GM18499 (cell line): ENCODE measurements at regions not wholly inside any gene's neighbourhood (a gene's known extent, or its start where the extent isn't known, plus 50 kb on each side); places are given as distances from the start of the nearest gene placed in this dataset.

Source experiments
- ATAC-seq: cut with Tn5 transposase; IDR thresholded peaks from one replicate; pipeline ENCODE4 v1.9.1; 2021; ENCODE audit warnings: moderate number of reproducible peaks; ENCODE audit not compliant: insufficient read depth, unreplicated experiment

DNA sequence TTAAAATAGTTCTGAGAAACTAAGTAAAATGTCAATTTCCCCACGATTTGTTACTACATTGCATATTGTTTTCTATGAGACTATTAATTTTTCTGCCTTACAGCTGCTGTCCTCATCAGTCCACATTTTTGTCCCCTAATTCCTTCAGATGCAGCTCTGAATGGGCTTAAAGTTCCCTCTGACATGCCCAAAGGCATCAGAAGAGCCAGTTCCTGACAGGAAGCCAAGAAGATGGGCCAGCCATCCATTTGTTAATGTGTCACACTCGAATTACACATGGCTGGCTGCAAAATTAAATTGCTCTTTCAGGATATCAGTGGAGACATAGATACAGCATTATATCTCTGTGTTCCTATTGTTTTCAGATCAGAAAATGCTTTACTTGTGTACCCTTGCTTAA is 1223.0 kb downstream of the EPHA7 start:
- ATAC-seq, result no peak

DNA sequence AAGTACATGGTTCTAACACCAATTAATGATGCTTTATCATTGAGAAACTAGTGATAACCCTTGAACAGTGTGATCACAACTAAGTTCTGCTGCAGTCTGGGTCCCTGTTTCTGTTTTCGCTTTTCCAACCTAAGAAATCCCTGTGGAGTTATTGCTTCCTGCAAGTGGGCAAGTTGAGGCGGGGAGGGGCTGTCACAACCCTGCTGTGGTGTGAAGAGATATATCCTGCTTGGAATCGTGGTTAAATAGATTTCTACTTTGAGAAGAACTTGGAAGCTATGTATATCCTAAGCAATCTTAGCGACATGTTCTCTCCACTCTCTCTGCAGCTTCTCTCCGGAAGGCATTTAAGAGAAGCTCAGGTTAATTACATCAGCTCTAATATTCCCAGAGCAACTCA is 1223.6 kb downstream of the EPHA7 start:
- ATAC-seq, result no peak

DNA sequence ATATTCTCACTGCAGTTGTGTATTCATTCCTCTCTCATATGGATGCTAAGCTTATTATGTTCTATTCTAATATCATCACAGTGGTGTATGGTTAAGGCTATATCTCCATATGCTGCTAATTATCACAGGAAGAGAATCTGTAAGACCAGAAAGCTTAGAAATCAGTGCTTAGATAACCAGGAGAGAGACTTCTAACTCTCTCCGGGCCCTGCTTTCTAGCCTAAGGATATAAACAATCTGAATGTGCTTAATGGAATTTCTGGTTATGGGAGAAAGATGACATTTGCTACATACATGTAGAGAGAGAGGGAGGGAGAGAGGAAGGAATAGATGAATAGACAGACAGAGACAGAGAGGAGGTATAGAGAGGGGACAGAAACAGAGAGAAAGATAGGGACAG is 1231.3 kb downstream of the EPHA7 start:
- no peak for ATAC-seq

DNA sequence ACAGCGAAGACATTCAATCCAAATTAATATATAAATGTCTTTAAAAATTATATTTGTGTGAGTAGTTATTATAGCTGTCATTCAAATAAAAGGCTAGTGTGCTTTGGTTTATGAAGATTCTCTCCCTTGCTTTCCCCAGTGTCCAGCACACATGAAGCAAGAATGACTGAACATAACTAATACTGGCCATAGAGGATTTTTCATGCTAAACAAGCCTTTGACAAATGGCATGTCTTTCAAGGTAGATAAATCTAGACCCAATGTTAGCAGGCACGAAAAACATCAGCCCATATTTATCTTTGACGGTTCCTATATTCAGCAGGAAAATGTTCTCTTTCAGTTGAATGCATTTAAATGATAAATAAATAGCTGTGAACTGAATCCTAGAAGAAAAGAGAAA is 1234.4 kb downstream of the EPHA7 start:
- ATAC-seq, result no peak

DNA sequence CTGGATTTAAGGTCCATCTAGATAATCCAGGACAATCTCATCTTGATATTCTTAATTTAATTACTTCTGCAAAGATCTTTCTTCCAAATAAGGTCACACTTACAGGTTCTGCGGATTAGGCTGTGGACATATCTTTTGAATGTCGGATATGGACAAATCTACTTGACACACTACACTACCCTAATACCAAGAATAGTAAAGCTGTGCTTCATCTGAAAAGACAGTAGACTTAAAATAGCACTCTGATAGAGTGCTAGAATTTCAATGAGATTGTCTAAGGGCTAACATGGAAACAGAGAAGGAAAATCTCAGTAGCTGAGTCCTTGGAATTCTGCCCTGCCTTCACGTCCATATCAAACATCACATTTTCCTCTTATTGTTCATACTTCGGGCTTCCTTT is 1238.0 kb downstream of the EPHA7 start:
- no peak for ATAC-seq

DNA sequence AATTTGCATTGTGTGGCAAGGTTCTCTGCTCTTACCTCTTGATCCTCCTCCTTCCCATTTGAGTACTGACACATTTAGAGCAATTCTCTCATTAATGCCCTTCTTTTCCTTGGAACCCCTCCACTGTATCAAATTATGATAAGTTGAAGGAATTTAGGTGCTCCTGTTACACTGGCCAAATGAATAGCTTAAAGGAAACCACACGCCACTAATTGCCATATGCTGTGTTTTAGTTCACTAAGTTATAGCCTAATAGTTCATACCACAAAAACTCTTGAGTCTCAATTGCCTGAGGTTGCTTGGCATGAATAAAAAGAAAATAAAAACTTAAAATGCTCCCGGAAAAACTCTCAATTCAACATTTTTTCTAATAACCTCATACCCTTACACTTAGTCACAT is 1239.3 kb downstream of the EPHA7 start:
- ATAC-seq, result no peak

DNA sequence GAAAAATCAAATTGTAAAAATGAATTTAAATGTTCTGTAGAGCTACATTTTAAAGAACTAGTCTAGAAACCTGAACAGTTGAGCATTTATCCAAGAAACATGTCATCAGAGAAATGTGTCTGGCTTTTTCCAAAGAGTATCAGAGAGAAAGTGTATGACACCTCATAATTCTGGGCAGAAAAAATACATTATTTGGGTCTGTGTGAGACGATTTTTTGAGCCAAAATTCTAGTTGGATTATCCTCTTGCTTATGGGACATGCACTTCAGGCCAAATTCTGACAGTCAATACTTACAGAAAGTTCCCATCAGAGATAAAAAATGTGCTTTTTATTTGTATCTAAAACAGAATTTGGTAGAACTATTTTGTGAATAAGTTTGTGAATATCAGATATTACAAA is 1242.7 kb downstream of the EPHA7 start:
- ATAC-seq, result no peak

DNA sequence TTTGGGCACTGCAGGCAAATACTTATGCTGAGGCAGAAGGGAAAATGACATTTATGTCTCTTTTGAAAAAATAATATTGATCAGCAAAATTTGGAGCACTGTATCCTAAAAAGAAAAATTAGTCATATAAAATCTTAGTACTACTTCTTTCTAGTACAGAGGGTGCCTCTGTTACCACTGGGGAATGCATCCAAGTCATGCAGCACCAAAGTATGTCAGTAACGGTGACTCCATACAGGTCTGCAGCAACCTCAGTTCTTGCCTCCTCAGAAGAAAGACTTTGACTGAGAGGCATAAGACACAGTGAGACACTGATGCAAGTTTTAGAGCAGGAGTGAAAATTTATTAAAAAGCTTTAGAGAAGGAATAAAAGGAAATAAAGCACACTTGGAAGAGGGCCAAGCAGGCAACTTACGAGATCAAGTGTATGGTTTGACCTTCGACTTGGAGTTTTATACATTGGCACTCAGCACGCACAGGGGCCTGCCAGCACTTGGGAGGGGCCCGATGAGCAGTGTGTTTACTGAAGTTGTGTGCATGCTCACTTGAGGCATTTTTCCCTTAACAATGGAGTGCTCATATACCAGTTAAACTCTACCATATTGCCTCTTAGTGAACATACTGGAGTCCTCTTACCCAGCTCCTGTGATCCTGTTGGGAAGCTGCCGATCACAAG is 1244.8 kb downstream of the EPHA7 start:
- no peak for ATAC-seq

DNA sequence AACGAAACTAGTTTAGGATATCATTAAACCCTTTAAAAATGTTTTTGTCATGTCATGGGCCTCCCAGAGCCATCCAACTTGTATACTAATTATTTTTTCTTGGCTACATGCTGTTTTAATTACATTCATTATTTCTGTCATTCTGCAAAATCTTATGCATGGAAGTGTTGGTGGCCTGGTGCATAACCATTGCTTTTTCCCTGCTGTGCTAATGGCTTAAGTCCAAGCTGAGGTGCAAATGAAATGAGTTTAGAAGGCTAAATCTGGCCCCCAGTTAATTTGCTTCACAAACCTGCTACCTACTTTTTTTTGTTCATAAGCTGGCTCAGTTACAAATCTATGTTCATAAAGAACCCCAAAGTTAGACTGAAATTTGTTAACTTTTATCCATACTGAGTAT is 1249.9 kb downstream of the EPHA7 start:
- no peak for ATAC-seq

DNA sequence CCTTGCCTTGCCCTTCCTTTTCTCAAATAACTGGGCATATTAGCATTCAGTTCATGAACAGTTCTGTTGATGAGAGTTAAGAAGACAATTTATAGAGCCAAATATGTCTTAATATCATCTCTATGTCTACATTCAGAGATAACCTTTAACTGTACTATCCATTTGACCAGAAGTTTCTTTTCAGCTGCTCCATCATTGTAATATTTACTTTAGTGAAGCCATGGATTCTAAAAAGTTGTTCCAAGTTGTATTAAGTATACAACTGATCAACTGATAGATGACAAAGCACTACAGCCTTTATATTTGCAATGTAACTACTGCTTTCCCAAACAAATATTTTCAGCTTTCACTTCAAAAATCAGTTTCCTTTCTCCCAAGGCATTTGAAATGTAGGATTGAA is 1252.7 kb downstream of the EPHA7 start:
- no peak for ATAC-seq

DNA sequence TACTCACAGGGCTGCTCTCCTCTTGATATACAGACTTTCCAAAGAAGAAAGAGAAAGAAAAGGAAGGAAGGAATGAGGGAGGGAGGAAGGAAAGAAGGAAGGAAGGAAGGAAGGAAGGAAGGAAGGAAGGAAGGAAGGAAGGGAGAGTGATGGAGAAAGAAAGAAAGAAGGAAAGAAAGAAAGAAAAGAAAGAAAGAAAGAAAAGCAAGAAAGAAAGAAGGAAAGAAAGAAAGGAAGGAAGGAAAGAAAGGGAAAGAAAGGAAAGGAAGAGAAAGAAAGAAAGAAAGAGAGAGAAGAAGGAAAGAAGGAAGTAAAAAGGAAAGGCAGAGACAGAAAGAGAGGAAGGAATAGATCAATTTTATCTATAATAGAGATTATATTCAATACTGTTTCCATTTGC is 1257.4 kb downstream of the EPHA7 start:
- no peak for ATAC-seq

DNA sequence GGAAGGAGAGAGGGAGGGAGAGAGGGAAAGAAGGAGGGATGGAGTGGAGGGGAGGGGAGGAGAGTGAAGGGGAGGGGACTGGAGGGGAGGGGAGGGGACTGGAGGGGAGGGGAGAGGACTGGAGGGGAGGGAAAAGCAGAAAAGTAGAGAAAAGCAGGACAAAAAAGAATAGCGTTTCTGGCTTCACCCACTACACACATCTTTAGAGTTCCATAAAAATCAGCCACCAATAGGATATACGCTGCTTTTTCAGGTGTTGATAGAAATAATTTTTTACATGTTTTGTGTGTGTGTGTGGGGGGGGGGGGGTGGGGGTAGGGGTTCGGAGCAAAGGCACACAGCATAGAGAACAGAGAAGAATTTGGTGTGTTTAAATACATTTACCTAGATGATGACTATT is 1259.1 kb downstream of the EPHA7 start:
- no peak for ATAC-seq

DNA sequence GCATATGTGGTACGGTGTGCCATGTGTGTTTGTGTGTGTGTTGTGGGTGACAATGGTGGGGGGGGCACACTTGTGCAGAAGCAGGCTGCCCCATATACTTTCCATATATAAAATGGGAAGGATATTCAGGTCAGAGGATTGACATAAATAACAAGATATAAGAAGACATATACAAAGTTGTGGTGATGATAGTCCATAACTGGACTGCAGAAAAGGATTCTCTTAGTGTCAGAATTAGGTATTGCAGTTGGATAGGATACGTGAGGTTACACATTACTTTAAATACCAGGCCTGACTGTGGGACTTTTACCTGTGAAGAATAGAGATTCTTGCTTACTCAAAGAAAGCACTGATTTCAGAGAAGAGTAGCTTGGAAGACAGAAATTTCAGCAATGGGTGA is 1260.3 kb downstream of the EPHA7 start:
- no peak for ATAC-seq

DNA sequence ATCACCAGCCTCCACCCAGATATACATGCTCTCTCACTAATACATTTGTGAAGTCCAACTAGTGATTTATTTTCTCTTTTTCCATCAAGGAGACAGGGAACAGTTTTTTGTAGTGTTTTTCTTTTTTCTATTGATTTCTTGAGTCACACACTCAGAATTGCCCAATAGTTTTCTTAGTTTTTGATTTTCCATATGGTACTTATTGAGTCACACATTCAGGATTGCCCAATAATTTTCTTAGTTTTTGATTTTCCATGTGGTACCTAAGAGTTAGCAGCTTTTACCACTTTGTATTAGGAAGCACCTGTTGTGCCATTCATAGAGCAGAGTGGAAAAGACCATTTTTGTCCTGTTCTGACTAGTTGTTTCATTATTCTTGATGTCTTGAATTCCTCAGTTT is 1268.8 kb downstream of the EPHA7 start:
- ATAC-seq, result no peak

DNA sequence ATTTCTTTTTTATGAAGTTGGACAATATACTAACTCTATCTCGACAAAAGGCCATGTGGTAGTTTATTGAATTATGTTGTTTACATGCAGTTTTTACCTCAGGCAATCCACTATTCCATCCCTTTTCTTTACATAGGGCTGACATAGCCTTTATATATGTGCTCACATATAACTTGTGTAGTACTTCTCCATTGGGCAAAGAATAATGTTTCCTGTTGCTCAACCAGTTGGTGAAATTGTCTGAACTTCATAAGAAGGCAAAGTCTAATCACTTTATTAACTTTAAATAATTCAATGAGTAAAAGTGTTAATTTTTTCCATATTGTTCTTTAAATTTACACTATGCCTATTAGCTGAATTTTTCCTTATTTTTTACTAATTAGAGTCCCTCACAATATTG is 1272.1 kb downstream of the EPHA7 start:
- no peak for ATAC-seq

DNA sequence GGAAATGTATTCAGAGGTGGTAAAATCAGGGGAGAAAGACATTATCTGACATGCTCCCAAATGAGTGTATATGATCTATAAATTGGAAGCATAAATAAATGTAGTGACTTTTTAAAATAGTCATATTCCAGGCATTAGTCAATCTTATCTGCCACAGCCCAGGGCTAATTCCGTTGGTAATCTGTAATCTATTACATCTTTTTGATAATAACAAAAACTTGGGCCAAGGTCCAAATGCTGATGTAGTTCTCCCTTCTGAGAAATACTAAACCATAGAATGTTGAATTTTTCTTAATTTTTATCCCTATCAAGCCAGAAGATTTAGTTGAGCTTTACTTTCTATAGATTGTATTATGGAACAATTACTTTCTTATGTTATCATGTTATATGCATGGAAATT is 1279.8 kb downstream of the EPHA7 start:
- ATAC-seq, result no peak

DNA sequence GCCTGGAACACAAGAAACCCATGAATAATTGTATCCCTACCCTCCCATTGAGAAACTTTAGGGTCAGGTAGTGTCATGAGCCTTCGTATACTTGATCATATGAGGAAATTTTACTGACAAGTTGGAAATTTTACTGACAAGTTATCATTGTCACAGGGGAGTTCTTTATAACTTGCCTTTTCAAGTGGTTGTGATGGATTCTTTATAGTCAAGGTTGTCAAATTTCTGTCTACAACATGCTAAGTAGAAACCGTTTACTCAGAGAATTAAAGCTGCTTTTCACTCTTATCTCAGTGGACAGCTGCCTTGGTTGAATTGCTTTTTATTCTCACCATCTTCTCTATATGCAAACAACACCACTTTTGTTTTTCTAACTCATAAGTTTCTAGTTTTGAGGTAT is 1286.4 kb downstream of the EPHA7 start:
- no peak for ATAC-seq

DNA sequence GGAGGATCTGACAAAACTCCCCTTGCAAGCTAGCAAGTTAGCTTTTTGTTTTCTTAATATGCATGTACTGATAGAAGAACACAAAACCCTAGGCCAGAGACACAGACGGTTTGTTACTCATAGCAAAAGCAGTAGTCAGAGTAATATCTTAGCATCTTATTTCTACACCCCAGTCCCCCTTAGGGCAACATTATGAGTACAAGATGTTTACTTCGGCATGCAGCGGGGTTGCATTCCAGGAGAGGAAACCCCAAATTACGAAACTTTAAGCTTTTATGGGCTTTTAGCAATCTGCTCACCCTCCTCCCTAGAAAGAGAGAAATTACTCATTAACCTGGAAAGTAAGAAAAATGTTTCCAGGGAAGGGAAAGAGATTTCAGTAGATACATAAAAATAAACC is 1286.9 kb downstream of the EPHA7 start:
- ATAC-seq, result no peak

DNA sequence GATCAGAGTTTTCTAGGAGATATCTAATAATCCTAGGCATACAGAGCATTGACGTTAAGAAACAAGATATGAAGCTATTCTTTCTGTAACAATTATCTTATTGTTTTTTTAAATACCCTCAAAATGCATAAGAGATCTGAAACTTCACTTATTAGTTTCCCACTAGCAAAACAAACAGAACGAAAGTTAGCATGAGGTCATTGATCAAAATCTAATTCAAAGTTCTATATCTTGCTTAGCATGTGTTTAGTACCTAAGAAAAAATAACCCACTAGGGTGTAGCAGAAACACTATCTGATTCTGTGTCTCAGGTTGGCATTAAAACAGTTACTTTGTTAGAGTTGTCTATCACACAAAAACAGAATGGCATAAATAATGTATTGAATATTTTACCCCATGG is 1288.4 kb downstream of the EPHA7 start:
- ATAC-seq, result no peak

DNA sequence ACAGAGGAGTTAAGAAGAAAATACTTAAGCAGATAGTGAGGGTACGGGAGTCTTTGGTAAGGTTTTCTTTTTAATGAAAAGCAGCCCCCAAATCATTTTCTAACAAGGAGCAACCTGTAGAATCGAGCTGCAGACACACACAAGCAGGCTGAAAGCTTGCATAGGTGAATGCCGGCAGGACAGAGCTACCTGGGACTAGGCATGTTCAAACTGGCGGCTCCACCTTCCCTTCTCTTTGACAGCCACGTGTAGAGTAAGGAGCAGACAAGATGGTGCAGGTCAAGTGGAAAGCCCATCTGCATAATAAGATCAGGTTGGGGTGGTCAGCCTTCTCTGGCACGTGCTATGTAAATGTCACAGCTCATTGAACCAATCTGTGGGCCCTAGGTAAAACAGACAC is 1292.4 kb downstream of the EPHA7 start:
- ATAC-seq, result no peak

DNA sequence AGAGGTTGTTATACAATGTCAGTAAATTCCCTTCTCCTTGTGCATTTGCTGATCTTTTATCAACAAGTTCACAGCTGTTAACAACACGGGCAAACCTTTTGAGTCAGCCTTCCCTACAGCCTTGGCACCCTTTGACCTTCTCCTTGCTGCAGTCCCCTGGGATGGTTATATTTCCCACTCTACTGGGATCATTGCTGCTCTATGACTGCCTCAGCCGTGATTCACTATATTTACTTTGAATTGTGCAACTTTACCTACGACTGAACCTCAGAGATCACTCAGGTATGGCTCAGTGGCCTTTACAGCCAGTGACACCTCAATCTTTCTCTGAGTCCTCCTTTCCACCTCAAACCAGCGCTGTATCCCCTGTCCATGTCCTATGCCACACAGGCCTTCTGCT is 1293.3 kb downstream of the EPHA7 start:
- ATAC-seq, result no peak

DNA sequence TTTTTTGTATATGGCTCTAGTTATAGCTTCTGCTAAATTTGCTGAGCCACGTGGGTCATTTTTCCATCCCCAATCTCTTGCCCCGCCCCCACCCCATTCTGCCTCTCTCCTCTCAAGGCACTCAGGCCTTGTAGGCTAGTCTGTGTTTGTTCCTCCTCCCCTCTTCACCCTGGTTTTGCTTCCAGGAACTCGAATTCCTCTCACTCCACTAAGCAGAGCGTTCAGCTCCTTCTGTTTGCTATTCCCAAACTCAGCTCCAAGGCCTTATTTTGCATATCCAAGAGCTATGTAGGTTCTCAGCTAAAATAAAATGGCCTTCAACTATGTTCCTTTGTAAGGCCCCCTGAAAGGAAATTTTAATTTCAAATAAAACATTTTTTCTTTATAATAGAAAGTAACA is 1293.7 kb downstream of the EPHA7 start:
- ATAC-seq, result no peak

DNA sequence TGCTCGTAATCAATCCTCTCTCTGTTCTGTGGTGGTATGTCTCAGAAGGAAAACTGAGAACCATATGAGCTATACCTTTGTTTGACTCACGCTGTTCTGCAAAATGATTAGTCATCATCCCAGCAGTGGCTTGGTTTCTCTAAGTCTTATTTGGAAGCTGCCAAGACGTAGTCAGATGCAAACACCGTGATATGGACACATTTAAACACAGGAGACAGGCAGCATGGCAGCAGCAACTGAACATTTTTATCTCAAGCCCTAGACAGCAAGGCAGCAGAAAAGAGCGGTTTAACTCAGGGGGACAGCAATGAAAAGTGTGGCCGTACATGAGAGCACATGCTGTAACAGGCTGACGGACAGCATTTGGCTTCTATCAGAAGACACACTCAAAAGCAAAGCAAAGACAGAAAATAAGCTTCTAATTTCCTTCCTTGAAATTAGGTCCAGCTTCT is 1295.1 kb downstream of the EPHA7 start:
- ATAC-seq, result no peak
